HEK293 (cell line): ENCODE measurements at regions not wholly inside any gene's neighbourhood (a gene's known extent, or its start where the extent isn't known, plus 50 kb on each side); places are given as distances from the start of the nearest gene placed in this dataset.

Source experiments
- CTCF ChIA-PET: fragments of 350-600 bp; formaldehyde crosslinking; extraction: SDS; loops from one replicate; lab custom pipeline; 2021; ENCODE audit warnings: antibody characterized with exemption; lab: Yijun Ruan, JAX
- POLR2A ChIA-PET: fragments of 300-600 bp; formaldehyde crosslinking; extraction: SDS; loops from one replicate; lab custom pipeline; 2020; ENCODE audit warnings: antibody characterized with exemption, inconsistent platforms; lab: Yijun Ruan, JAX
- H3K27ac ChIP-seq: fragments of 200-500 bp; sonication (Bioruptor generic); 2 replicates; pipeline ENCODE4 v1.5.1; 2014; ENCODE audit warnings: low read depth, low read length, control low read depth, inconsistent platforms; ENCODE audit errors: extremely low read depth
- H3K36me3 ChIP-seq, 2 experiments: fragments of 200-500 bp in 1 of 2; sonication (Bioruptor generic) in 1 of 2; 1 replicate in 1 of 2; 2 replicates in 1 of 2; pipeline ENCODE4 v1.5.1; 2014 to 2017; ENCODE audit warnings: inconsistent platforms in 2 of 2, low read length in 2 of 2; ENCODE audit not compliant: control insufficient read depth in 2 of 2, insufficient read depth in 1 of 2
- H3K4me1 ChIP-seq: fragments of 200-500 bp; sonication (Bioruptor generic); 2 replicates; pipeline ENCODE4 v1.5.1; 2014; ENCODE audit warnings: mild to moderate bottlenecking, low read length, inconsistent platforms; ENCODE audit not compliant: control insufficient read depth, insufficient read depth
- H3K4me3 ChIP-seq: 2 replicates; pipeline ENCODE4 v1.5.1; 2011; ENCODE audit warnings: low read depth, mild to moderate bottlenecking, control low read depth, low read length, moderate library complexity
- H3K9me3 ChIP-seq: fragments of 200-500 bp; sonication (Bioruptor generic); 2 replicates; pipeline ENCODE4 v1.5.1; 2014; ENCODE audit warnings: low read depth, low read length, inconsistent platforms; ENCODE audit not compliant: control insufficient read depth, insufficient read depth
- GLIS1 ChIP-seq: fragments of 450-650 bp; formaldehyde crosslinking; IDR thresholded peaks from 2 replicates; pipeline ENCODE4 v1.5.1; 2016; ENCODE audit warnings: missing biosample characterization, missing genetic modification characterization
- SETDB1 ChIP-seq: IDR thresholded peaks from one replicate; pipeline ENCODE4 v1.6.1; 2017; ENCODE audit warnings: mild to moderate bottlenecking, low read length, moderate library complexity, mixed read lengths; ENCODE audit not compliant: insufficient read length
- TCF7L2 ChIP-seq: IDR thresholded peaks from 2 replicates; pipeline ENCODE4 v1.6.1; 2011; ENCODE audit warnings: low read depth, mild to moderate bottlenecking, inconsistent platforms, low read length, moderate library complexity, borderline replicate concordance
- ZFP37 ChIP-seq: fragments of 450-650 bp; formaldehyde crosslinking; IDR thresholded peaks from 2 replicates; pipeline ENCODE4 v1.5.1; 2016; ENCODE audit warnings: missing biosample characterization, missing genetic modification characterization
- ZFP41 ChIP-seq: fragments of 450-650 bp; formaldehyde crosslinking; IDR thresholded peaks from 2 replicates; pipeline ENCODE4 v1.5.1; 2016; ENCODE audit warnings: missing biosample characterization, missing genetic modification characterization, borderline replicate concordance
- ZNF23 ChIP-seq: fragments of 450-650 bp; formaldehyde crosslinking; IDR thresholded peaks from 2 replicates; pipeline ENCODE4 v1.5.1; 2016; ENCODE audit warnings: missing biosample characterization, missing genetic modification characterization, borderline replicate concordance
- ZNF266 ChIP-seq: fragments of 450-650 bp; formaldehyde crosslinking; IDR thresholded peaks from 2 replicates; pipeline ENCODE4 v1.5.1; 2016; ENCODE audit warnings: missing biosample characterization, missing genetic modification characterization, low read depth
- ZNF37A ChIP-seq: fragments of 450-650 bp; IDR thresholded peaks from 2 replicates; pipeline ENCODE4 v1.5.1; 2018; ENCODE audit warnings: missing biosample characterization, missing genetic modification characterization
- ZNF433 ChIP-seq: fragments of 450-650 bp; formaldehyde crosslinking; IDR thresholded peaks from 2 replicates; pipeline ENCODE4 v1.5.1; 2016; ENCODE audit warnings: missing biosample characterization, missing genetic modification characterization, low read depth
- ZNF530 ChIP-seq: fragments of 450-650 bp; formaldehyde crosslinking; IDR thresholded peaks from 2 replicates; pipeline ENCODE4 v1.5.1; 2016; ENCODE audit warnings: low read depth, missing biosample characterization, missing genetic modification characterization
- ZNF843 ChIP-seq: fragments of 450-650 bp; formaldehyde crosslinking; IDR thresholded peaks from 2 replicates; pipeline ENCODE4 v1.5.1; 2016; ENCODE audit warnings: missing biosample characterization, missing genetic modification characterization
- ZXDB ChIP-seq: fragments of 450-650 bp; formaldehyde crosslinking; IDR thresholded peaks from 2 replicates; pipeline ENCODE4 v1.5.1; 2016; ENCODE audit warnings: missing biosample characterization, missing genetic modification characterization
- TF ChIP-seq, protein P1 (sequence below): fragments of 450-650 bp; formaldehyde crosslinking; IDR thresholded peaks from 2 replicates; pipeline ENCODE4 v1.5.1; 2016; ENCODE audit warnings: missing biosample characterization, missing genetic modification characterization
- TF ChIP-seq, protein P2 (sequence below): fragments of 450-650 bp; formaldehyde crosslinking; IDR thresholded peaks from 2 replicates; pipeline ENCODE4 v1.5.1; 2017; ENCODE audit warnings: missing biosample characterization, missing genetic modification characterization
- TF ChIP-seq, protein P3 (sequence below): fragments of 450-650 bp; formaldehyde crosslinking; IDR thresholded peaks from 2 replicates; pipeline ENCODE4 v1.5.1; 2016; ENCODE audit warnings: missing biosample characterization, missing genetic modification characterization
- TF ChIP-seq, protein P4 (sequence below): fragments of 450-650 bp; formaldehyde crosslinking; IDR thresholded peaks from 2 replicates; pipeline ENCODE4 v1.5.1; 2016; ENCODE audit warnings: missing biosample characterization, missing genetic modification characterization, borderline replicate concordance

DNA sequence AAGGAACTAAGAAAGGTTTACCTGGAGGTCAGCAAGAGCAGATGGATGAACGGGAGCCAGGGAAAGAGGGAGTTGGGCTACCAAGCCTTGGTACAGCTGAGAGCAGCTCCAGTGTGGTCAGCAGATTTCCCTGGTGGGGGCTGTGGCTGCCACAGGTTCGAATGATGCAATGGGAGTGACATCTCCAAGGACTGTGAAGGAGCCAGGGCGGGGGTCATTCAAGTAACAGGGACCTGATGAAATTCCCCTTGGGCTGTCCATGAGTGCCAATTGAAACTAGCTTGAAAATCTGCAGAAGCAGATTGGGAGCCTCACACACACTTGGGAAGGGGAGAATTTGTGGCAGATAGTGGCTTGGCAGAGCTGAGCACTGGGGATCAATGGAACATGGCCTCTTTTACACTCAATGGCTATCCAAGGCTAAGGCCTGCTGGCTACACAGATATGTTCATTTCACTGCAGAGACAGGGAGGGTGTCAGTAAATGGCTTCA, 247.0 kb upstream of the ECI2 start:
- no peak overlapping the region for H3K27ac ChIP-seq
- ChIA-PET POLR2A (no interaction called here), CTCF (interaction anchor here (1.0 kb wide), 1 partner anchor 13 kb away, joined by 4 read pairs; no protein-coding TSS in a partner anchor)
- H3K9me3 ChIP-seq = no peaks in the 10 kb centered on the region
- no peak overlapping the region for H3K4me3 ChIP-seq
- no peaks in the 10 kb centered on the region for H3K36me3 ChIP-seq
- no peak for TF ChIP-seq ZFP37 (tag by site-specific recombination)
- no peak for TF ChIP-seq GLIS1
- TF ChIP-seq, protein P1, sequence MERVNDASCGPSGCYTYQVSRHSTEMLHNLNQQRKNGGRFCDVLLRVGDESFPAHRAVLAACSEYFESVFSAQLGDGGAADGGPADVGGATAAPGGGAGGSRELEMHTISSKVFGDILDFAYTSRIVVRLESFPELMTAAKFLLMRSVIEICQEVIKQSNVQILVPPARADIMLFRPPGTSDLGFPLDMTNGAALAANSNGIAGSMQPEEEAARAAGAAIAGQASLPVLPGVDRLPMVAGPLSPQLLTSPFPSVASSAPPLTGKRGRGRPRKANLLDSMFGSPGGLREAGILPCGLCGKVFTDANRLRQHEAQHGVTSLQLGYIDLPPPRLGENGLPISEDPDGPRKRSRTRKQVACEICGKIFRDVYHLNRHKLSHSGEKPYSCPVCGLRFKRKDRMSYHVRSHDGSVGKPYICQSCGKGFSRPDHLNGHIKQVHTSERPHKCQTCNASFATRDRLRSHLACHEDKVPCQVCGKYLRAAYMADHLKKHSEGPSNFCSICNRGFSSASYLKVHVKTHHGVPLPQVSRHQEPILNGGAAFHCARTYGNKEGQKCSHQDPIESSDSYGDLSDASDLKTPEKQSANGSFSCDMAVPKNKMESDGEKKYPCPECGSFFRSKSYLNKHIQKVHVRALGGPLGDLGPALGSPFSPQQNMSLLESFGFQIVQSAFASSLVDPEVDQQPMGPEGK = no peak
- TF ChIP-seq ZNF843 = no peak
- no peak for TF ChIP-seq ZNF433 (tag by site-specific recombination)
- TF ChIP-seq, protein P2, sequence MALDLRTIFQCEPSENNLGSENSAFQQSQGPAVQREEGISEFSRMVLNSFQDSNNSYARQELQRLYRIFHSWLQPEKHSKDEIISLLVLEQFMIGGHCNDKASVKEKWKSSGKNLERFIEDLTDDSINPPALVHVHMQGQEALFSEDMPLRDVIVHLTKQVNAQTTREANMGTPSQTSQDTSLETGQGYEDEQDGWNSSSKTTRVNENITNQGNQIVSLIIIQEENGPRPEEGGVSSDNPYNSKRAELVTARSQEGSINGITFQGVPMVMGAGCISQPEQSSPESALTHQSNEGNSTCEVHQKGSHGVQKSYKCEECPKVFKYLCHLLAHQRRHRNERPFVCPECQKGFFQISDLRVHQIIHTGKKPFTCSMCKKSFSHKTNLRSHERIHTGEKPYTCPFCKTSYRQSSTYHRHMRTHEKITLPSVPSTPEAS (tag by site-specific recombination) = no peak
- no peak for TF ChIP-seq ZNF37A (tag by site-specific recombination)
- TF ChIP-seq, protein P3, sequence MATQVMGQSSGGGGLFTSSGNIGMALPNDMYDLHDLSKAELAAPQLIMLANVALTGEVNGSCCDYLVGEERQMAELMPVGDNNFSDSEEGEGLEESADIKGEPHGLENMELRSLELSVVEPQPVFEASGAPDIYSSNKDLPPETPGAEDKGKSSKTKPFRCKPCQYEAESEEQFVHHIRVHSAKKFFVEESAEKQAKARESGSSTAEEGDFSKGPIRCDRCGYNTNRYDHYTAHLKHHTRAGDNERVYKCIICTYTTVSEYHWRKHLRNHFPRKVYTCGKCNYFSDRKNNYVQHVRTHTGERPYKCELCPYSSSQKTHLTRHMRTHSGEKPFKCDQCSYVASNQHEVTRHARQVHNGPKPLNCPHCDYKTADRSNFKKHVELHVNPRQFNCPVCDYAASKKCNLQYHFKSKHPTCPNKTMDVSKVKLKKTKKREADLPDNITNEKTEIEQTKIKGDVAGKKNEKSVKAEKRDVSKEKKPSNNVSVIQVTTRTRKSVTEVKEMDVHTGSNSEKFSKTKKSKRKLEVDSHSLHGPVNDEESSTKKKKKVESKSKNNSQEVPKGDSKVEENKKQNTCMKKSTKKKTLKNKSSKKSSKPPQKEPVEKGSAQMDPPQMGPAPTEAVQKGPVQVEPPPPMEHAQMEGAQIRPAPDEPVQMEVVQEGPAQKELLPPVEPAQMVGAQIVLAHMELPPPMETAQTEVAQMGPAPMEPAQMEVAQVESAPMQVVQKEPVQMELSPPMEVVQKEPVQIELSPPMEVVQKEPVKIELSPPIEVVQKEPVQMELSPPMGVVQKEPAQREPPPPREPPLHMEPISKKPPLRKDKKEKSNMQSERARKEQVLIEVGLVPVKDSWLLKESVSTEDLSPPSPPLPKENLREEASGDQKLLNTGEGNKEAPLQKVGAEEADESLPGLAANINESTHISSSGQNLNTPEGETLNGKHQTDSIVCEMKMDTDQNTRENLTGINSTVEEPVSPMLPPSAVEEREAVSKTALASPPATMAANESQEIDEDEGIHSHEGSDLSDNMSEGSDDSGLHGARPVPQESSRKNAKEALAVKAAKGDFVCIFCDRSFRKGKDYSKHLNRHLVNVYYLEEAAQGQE (tag by site-specific recombination) = no peak
- TF ChIP-seq ZNF530 (tag by site-specific recombination) = no peak
- TF ChIP-seq, protein P4, sequence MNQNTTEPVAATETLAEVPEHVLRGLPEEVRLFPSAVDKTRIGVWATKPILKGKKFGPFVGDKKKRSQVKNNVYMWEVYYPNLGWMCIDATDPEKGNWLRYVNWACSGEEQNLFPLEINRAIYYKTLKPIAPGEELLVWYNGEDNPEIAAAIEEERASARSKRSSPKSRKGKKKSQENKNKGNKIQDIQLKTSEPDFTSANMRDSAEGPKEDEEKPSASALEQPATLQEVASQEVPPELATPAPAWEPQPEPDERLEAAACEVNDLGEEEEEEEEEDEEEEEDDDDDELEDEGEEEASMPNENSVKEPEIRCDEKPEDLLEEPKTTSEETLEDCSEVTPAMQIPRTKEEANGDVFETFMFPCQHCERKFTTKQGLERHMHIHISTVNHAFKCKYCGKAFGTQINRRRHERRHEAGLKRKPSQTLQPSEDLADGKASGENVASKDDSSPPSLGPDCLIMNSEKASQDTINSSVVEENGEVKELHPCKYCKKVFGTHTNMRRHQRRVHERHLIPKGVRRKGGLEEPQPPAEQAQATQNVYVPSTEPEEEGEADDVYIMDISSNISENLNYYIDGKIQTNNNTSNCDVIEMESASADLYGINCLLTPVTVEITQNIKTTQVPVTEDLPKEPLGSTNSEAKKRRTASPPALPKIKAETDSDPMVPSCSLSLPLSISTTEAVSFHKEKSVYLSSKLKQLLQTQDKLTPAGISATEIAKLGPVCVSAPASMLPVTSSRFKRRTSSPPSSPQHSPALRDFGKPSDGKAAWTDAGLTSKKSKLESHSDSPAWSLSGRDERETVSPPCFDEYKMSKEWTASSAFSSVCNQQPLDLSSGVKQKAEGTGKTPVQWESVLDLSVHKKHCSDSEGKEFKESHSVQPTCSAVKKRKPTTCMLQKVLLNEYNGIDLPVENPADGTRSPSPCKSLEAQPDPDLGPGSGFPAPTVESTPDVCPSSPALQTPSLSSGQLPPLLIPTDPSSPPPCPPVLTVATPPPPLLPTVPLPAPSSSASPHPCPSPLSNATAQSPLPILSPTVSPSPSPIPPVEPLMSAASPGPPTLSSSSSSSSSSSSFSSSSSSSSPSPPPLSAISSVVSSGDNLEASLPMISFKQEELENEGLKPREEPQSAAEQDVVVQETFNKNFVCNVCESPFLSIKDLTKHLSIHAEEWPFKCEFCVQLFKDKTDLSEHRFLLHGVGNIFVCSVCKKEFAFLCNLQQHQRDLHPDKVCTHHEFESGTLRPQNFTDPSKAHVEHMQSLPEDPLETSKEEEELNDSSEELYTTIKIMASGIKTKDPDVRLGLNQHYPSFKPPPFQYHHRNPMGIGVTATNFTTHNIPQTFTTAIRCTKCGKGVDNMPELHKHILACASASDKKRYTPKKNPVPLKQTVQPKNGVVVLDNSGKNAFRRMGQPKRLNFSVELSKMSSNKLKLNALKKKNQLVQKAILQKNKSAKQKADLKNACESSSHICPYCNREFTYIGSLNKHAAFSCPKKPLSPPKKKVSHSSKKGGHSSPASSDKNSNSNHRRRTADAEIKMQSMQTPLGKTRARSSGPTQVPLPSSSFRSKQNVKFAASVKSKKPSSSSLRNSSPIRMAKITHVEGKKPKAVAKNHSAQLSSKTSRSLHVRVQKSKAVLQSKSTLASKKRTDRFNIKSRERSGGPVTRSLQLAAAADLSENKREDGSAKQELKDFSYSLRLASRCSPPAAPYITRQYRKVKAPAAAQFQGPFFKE (tag by site-specific recombination) = no peak
- TF ChIP-seq SETDB1 = no peak
- no peak for TF ChIP-seq ZNF266 (tag by site-specific recombination)
- no peak for TF ChIP-seq ZXDB (tag by site-specific recombination)
- no peak for TF ChIP-seq ZNF23 (tag by site-specific recombination)
- no peak for TF ChIP-seq ZFP41
- no peak for TF ChIP-seq TCF7L2
- no peaks in the 10 kb centered on the region for H3K4me1 ChIP-seq
